NCI-H1092 (cell line): ENCODE measurements at regions not wholly inside any gene's neighbourhood (a gene's known extent, or its start where the extent isn't known, plus 50 kb on each side); places are given as distances from the start of the nearest gene placed in this dataset.

Experiments used
- DNase-seq: peaks from one replicate; lab custom pipeline; 2025; lab: John Stamatoyannopoulos, UW

GRCh38 chr3:194084284-194084683, 51.7 kb upstream of the HES1 start:
- no peak for DNase-seq
